Hepatocyte (in vitro differentiated cells): ENCODE measurements at regions not wholly inside any gene's neighbourhood (a gene's known extent, or its start where the extent isn't known, plus 50 kb on each side); places are given as distances from the start of the nearest gene placed in this dataset.

ENCODE experiments used
- CTCF ChIP-seq: fragments of 200-600 bp; sonication (generic); IDR thresholded peaks from 2 replicates; pipeline ENCODE4 v1.5.1; 2016; ENCODE audit warnings: antibody characterized with exemption, mild to moderate bottlenecking; ENCODE audit not compliant: poor library complexity
- EZH2 ChIP-seq: fragments of 200-600 bp; sonication (generic); IDR thresholded peaks from 2 replicates; pipeline ENCODE4 v1.6.1; 2016; ENCODE audit warnings: antibody characterized with exemption, mild to moderate bottlenecking, borderline replicate concordance
- EZH2phosphoT487 ChIP-seq: fragments of 200-600 bp; sonication (generic); IDR thresholded peaks from one replicate; pipeline ENCODE4 v1.6.1; 2018; ENCODE audit warnings: antibody characterized with exemption, mild to moderate bottlenecking, low read depth, moderate library complexity; ENCODE audit not compliant: unreplicated experiment, severe bottlenecking

DNA sequence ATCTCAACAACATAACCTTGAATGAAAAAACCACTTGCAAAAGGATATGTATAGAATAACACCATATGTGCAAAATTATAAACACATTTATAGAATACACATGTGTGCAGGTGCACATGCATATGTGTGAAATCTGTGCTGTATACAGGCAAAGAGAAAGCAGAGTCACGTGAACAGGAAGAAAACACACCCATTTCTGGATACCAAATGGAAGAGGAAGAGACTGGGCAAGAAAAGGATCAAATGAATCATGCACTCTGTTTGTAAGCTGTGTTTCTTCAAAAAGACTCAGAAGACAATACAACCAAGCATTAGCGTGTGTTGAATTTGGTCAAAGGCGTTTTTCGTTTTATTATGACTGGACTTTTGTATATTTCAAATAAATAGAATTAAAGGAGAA, 111.3 kb upstream of the ERG start:
- TF ChIP-seq CTCF (no peak), EZH2 (no peak), EZH2phosphoT487 (no peak)
